PC-9 (cell line): ENCODE measurements at regions not wholly inside any gene's neighbourhood (a gene's known extent, or its start where the extent isn't known, plus 50 kb on each side); places are given as distances from the start of the nearest gene placed in this dataset.

Source experiments
- BruUV-seq: library from RNA; stranded (reverse); fragments of 400-500 nt; replicated peaks from 2 replicates; lab custom pipeline; 2021; lab: Mats Ljungman, UMichigan
- CTCF ChIA-PET: fragments of 300-600 bp; sonication (Branson Sonifier 250); formaldehyde crosslinking; loops from one replicate; lab custom pipeline; 2022; ENCODE audit warnings: antibody characterized with exemption; lab: Charles Lee
- POLR2A ChIA-PET: fragments of 300-600 bp; sonication (Branson Sonifier 250); formaldehyde crosslinking; loops from one replicate; lab custom pipeline; 2022; ENCODE audit warnings: antibody characterized with exemption; ENCODE audit not compliant: unreplicated experiment; lab: Charles Lee
- DNase-seq, 2 experiments: peaks; one replicate each; pipeline versions ENCODE4 v3.0.0 to v3.0.0-alpha.2; 2015 to 2022; ENCODE audit warnings: mixed read lengths in 1 of 2
- H2AFZ ChIP-seq: fragments of 200-600 bp; sonication (generic); 2 replicates; pipeline ENCODE4 v1.8.1; 2017; ENCODE audit warnings: antibody characterized with exemption
- H3F3A ChIP-seq: fragments of 200-600 bp; sonication (generic); 2 replicates; pipeline ENCODE4 v1.8.1; 2017; ENCODE audit warnings: antibody characterized with exemption, mild to moderate bottlenecking, low read depth; ENCODE audit not compliant: insufficient read depth
- H3K27ac ChIP-seq: fragments of 200-600 bp; sonication (generic); 2 replicates; pipeline ENCODE4 v1.6.1; 2016; ENCODE audit warnings: mixed run types
- H3K27me3 ChIP-seq: fragments of 200-600 bp; sonication (generic); 2 replicates; pipeline ENCODE4 v1.6.1; 2016; ENCODE audit warnings: low read depth, mixed run types; ENCODE audit not compliant: insufficient read depth
- H3K36me3 ChIP-seq: fragments of 200-600 bp; sonication (generic); 2 replicates; pipeline ENCODE4 v1.6.1; 2016; ENCODE audit warnings: low read depth, mixed run types
- H3K4me1 ChIP-seq: fragments of 200-600 bp; sonication (generic); replicated peaks from 2 replicates; pipeline ENCODE4 v1.6.1; 2016; ENCODE audit warnings: mixed run types; ENCODE audit not compliant: insufficient read depth
- H3K4me2 ChIP-seq: fragments of 200-600 bp; sonication (generic); 2 replicates; pipeline ENCODE4 v1.6.1; 2017; ENCODE audit warnings: mixed run types
- H3K4me3 ChIP-seq: fragments of 200-600 bp; sonication (generic); 2 replicates; pipeline ENCODE4 v1.6.1; 2016; ENCODE audit warnings: mixed run types
- H3K79me2 ChIP-seq: fragments of 200-600 bp; sonication (generic); 2 replicates; pipeline ENCODE4 v1.6.1; 2017; ENCODE audit warnings: low read depth, mixed run types
- H3K9me2 ChIP-seq: fragments of 200-600 bp; sonication (generic); 2 replicates; pipeline ENCODE4 v1.8.1; 2017; ENCODE audit warnings: mild to moderate bottlenecking; ENCODE audit not compliant: insufficient read depth
- H3K9me3 ChIP-seq: fragments of 200-600 bp; sonication (generic); 2 replicates; pipeline ENCODE4 v1.8.1; 2016; ENCODE audit warnings: low read depth; ENCODE audit not compliant: insufficient read depth
- H4K20me1 ChIP-seq: fragments of 200-600 bp; sonication (generic); 2 replicates; pipeline ENCODE4 v1.8.1; 2017; ENCODE audit not compliant: insufficient read depth
- CTCF ChIP-seq: fragments of 200-600 bp; sonication (generic); conservative IDR thresholded peaks from 2 replicates; pipeline ENCODE4 v1.6.1; 2017; ENCODE audit warnings: mixed run types, antibody characterized with exemption, mild to moderate bottlenecking, moderate library complexity
- EZH2 ChIP-seq: fragments of 200-600 bp; sonication (generic); IDR thresholded peaks from 2 replicates; pipeline ENCODE4 v1.8.0; 2017; ENCODE audit warnings: antibody characterized with exemption, low read depth
- intact Hi-C: fragments of 100-400 bp; cut with micrococcal nuclease; formaldehyde crosslinking; loops from one replicate; pipeline ENCODE4 v1.10.0; 2022; ENCODE audit not compliant: unreplicated experiment

DNA sequence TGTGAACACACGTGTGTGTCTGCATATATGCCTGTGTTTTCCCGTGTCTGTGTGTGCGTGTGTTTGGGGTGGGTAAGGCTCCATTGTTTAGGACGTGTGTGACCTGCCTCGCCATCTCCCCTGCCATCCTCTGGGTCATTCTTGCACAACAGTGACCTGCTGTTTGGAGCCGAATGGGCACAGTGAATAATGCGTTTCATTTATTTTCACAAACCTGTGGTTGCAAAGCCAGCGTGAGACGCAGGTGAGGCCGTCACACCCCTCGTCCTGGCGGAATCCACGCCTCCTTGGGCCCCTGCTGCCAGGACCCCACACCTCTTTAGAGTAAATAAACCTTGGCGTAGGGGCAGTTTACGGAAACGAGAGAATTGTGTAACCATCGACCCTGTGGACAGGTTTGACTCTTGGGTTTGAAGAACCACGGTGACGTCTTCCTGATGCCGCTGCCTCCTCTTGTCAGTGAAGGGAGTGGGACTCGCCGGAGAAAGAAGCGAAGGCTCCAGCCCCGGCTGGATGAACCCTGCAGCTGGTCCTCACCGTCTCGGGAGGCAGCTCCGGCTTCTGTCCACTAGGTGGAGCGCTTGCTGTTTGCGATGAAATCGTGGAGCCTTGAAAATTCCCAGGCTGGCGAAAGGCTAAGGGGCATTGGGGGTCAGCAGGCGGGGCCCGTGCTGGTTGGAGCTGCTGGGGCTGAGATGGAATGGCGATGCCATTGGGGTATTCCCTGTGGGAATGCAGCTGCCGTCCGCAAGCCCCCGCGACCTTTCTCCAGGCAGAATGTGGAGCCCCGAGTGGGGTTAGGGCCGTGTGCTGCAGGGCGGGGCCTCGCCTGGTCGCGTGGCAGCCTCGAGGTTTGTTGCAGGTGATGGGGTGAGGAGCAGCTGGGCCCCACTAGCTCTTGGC, 81.1 kb downstream of the RTP5 start:
- DNase-seq, result peak; percentile 56 to 85
- H3K27me3 ChIP-seq, result peaks cover 76% of the 10 kb centered on the region
- BruUV-seq, result no TSS peak
- H3K9me3 ChIP-seq, result no peaks in the 10 kb centered on the region
- H3K4me1 ChIP-seq, result no peaks in the 10 kb centered on the region
- no peaks in the 10 kb centered on the region for H3K36me3 ChIP-seq
- no peaks in the 10 kb centered on the region for H3K9me2 ChIP-seq
- H2AFZ ChIP-seq, result no peak overlapping the region
- intact Hi-C loops, result loop anchor here (2.0 to 5.0 kb wide), 3 partner anchors 47 to 136 kb away; no protein-coding TSS in a partner anchor
- ChIA-PET POLR2A (interaction anchor here (0.6 kb wide), 1 partner anchor 338 kb away, joined by 4 read pairs; no protein-coding TSS in a partner anchor), CTCF (interaction anchor here (0.5 to 0.8 kb wide), 2 partner anchors 81 to 216 kb away, joined by 3 to 12 read pairs; partner anchors contain the start of gene D2HGDH)
- H4K20me1 ChIP-seq, result no peaks in the 10 kb centered on the region
- 0 out of 2 replicates have a peak, but pooled peaks cover 4% of the 10 kb centered on the region for H3F3A ChIP-seq
- H3K4me2 ChIP-seq, result peak overlapping the region; percentile 48
- peak; percentile 98 for TF ChIP-seq CTCF
- no peak for TF ChIP-seq EZH2
- H3K79me2 ChIP-seq, result no peaks in the 10 kb centered on the region
- no peak overlapping the region for H3K27ac ChIP-seq
- no peak overlapping the region for H3K4me3 ChIP-seq

DNA sequence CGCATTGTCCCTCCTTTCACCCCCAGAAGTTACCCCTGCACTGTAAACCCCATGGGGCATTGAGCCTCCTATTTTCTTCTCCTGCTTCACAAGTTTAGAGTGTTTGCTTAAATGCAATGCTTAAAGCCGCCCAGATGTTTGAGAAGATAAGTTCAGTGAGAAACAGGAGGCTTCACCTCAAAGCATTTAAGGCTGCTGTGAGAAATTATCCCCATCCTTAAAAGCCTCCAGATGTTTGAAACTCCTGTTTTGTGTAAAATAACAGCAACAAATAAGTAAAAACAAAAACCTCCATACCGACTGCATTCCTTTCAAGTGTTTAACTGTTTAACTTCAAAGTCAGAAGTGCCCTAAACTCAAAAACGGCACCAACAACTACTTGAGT, 81.8 kb downstream of the RTP5 start:
- no peak for DNase-seq
- Histone ChIP-seq H3K27me3 (peaks cover 82% of the 10 kb centered on the region), H2AFZ (no peak overlapping the region), H3K79me2 (no peaks in the 10 kb centered on the region), H3K9me3 (no peaks in the 10 kb centered on the region), H3F3A (0 out of 2 replicates have a peak, but pooled peaks cover 4% of the 10 kb centered on the region), H3K4me1 (no peaks in the 10 kb centered on the region), H3K36me3 (no peaks in the 10 kb centered on the region), H3K4me3 (no peak overlapping the region), H3K4me2 (no peak overlapping the region; the same call in 1 of the 2 replicates), H3K27ac (no peak overlapping the region), H3K9me2 (no peaks in the 10 kb centered on the region), H4K20me1 (no peaks in the 10 kb centered on the region)
- no TSS peak for BruUV-seq
- intact Hi-C loops, result loop anchor here (2.0 to 5.0 kb wide), 3 partner anchors 46 to 135 kb away; no protein-coding TSS in a partner anchor
- CTCF ChIA-PET, result interaction anchor here (0.5 kb wide), 1 partner anchor 217 kb away, joined by 12 read pairs; the partner anchor contains the start of gene D2HGDH
- TF ChIP-seq CTCF (no peak), EZH2 (no peak)
- POLR2A ChIA-PET, result no interaction called here

- no peak overlapping the region for H3K4me3 ChIP-seq
- H3K4me2 ChIP-seq, result no peak overlapping the region
- H4K20me1 ChIP-seq, result no peaks in the 10 kb centered on the region
- peaks cover 82% of the 10 kb centered on the region for H3K27me3 ChIP-seq
- H3K27ac ChIP-seq, result no peak overlapping the region
- intact Hi-C loops, result loop anchor here (2.0 to 5.0 kb wide), 3 partner anchors 45 to 135 kb away; no protein-coding TSS in a partner anchor
- H3K9me2 ChIP-seq, result no peaks in the 10 kb centered on the region
- no peak overlapping the region for H2AFZ ChIP-seq
- no peak for DNase-seq
- no peaks in the 10 kb centered on the region for H3K4me1 ChIP-seq
- ChIA-PET CTCF (interaction anchor here (0.5 kb wide), 1 partner anchor 70 kb away, joined by 5 read pairs; no protein-coding TSS in a partner anchor), POLR2A (no interaction called here)
- TF ChIP-seq CTCF (no peak), EZH2 (no peak)
- BruUV-seq, result no TSS peak
- H3K9me3 ChIP-seq, result no peaks in the 10 kb centered on the region
- no peaks in the 10 kb centered on the region for H3K36me3 ChIP-seq
- H3K79me2 ChIP-seq, result no peaks in the 10 kb centered on the region
- 0 out of 2 replicates have a peak, but pooled peaks cover 4% of the 10 kb centered on the region for H3F3A ChIP-seq
Observed at GRCh38 chr2:241951920-241952319, 82.4 kb downstream of the RTP5 start.
